Neutrophil (primary cell): ENCODE measurements at regions not wholly inside any gene's neighbourhood (a gene's known extent, or its start where the extent isn't known, plus 50 kb on each side); places are given as distances from the start of the nearest gene placed in this dataset.

Experiments
- H3K27ac ChIP-seq: fragments of 200-600 bp; sonication (generic); 2 replicates; pipeline ENCODE4 v1.5.1; 2016; ENCODE audit warnings: mild to moderate bottlenecking, moderate library complexity
- H3K27me3 ChIP-seq: fragments of 200-600 bp; sonication (generic); 2 replicates; pipeline ENCODE4 v1.6.0; 2016; ENCODE audit warnings: mild to moderate bottlenecking
- H3K36me3 ChIP-seq: fragments of 200-600 bp; sonication (generic); 2 replicates; pipeline ENCODE4 v1.5.1; 2017
- H3K4me1 ChIP-seq, 2 experiments: fragments of 200-600 bp in 1 of 2; sonication (generic) in 1 of 2; 1 replicate in 1 of 2; 2 replicates in 1 of 2; pipeline versions ENCODE4 v1.5.1 to v1.6.1; 2013 to 2016; ENCODE audit warnings: low read depth in 1 of 2, low read length in 1 of 2, mild to moderate bottlenecking in 1 of 2, moderate library complexity in 1 of 2; ENCODE audit not compliant: control insufficient read depth in 1 of 2, insufficient read depth in 1 of 2
- H3K4me3 ChIP-seq, 2 experiments: fragments of 200-600 bp in 1 of 2; sonication (generic) in 1 of 2; 1 replicate in 1 of 2; 2 replicates in 1 of 2; pipeline ENCODE4 v1.5.1; 2013 to 2016; ENCODE audit warnings: low read depth in 1 of 2, low read length in 1 of 2, mild to moderate bottlenecking in 1 of 2, moderate library complexity in 1 of 2
- H3K9me3 ChIP-seq: fragments of 200-600 bp; sonication (generic); 2 replicates; pipeline ENCODE4 v1.5.1; 2016
- CTCF ChIP-seq: fragments of 200-600 bp; sonication (generic); IDR thresholded peaks from 2 replicates; pipeline ENCODE4 v1.5.1; 2016; ENCODE audit warnings: antibody characterized with exemption

GRCh38 chr13:87736849-87737385 is 65.7 kb downstream of the SLITRK5 start:
- no peak for TF ChIP-seq CTCF
- Histone ChIP-seq H3K27me3 (no peaks in the 10 kb centered on the region), H3K4me3 (no peak overlapping the region), H3K27ac (no peak overlapping the region), H3K9me3 (no peaks in the 10 kb centered on the region), H3K36me3 (no peaks in the 10 kb centered on the region), H3K4me1 (no peaks in the 10 kb centered on the region)

- Histone ChIP-seq H3K4me1 (no peaks in the 10 kb centered on the region), H3K4me3 (no peak overlapping the region), H3K36me3 (no peaks in the 10 kb centered on the region), H3K9me3 (no peaks in the 10 kb centered on the region), H3K27me3 (no peaks in the 10 kb centered on the region), H3K27ac (no peak overlapping the region)
- no peak for TF ChIP-seq CTCF
Measured at GRCh38 chr13:87754097-87754496, 82.9 kb downstream of the SLITRK5 start.

GRCh38 chr13:87769445-87769844 is 98.3 kb downstream of the SLITRK5 start:
- H3K36me3 ChIP-seq = no peaks in the 10 kb centered on the region
- no peak overlapping the region for H3K4me3 ChIP-seq
- no peaks in the 10 kb centered on the region for H3K9me3 ChIP-seq
- H3K4me1 ChIP-seq = no peaks in the 10 kb centered on the region
- H3K27ac ChIP-seq = no peak overlapping the region
- TF ChIP-seq CTCF = no peak
- no peaks in the 10 kb centered on the region for H3K27me3 ChIP-seq

- no peaks in the 10 kb centered on the region for H3K4me1 ChIP-seq
- no peak overlapping the region for H3K27ac ChIP-seq
- no peaks in the 10 kb centered on the region for H3K9me3 ChIP-seq
- H3K27me3 ChIP-seq = no peaks in the 10 kb centered on the region
- H3K36me3 ChIP-seq = no peaks in the 10 kb centered on the region
- TF ChIP-seq CTCF = no peak
- no peak overlapping the region for H3K4me3 ChIP-seq
Measured at GRCh38 chr13:87777387-87777786, 106.2 kb downstream of the SLITRK5 start.

GRCh38 chr13:87778128-87778527 is 107.0 kb downstream of the SLITRK5 start:
- TF ChIP-seq CTCF = no peak
- Histone ChIP-seq H3K36me3 (no peaks in the 10 kb centered on the region), H3K27me3 (no peaks in the 10 kb centered on the region), H3K4me3 (no peak overlapping the region), H3K27ac (no peak overlapping the region), H3K9me3 (no peaks in the 10 kb centered on the region), H3K4me1 (no peaks in the 10 kb centered on the region)

GRCh38 chr13:87779426-87779825 is 108.3 kb downstream of the SLITRK5 start:
- H3K4me1 ChIP-seq = no peaks in the 10 kb centered on the region
- H3K36me3 ChIP-seq = no peaks in the 10 kb centered on the region
- no peak overlapping the region for H3K4me3 ChIP-seq
- H3K27me3 ChIP-seq = no peaks in the 10 kb centered on the region
- no peaks in the 10 kb centered on the region for H3K9me3 ChIP-seq
- no peak overlapping the region for H3K27ac ChIP-seq
- no peak for TF ChIP-seq CTCF
